Endothelial cell of umbilical vein (primary cell): ENCODE measurements at regions not wholly inside any gene's neighbourhood (a gene's known extent, or its start where the extent isn't known, plus 50 kb on each side); places are given as distances from the start of the nearest gene placed in this dataset.

Experiments
- BruUV-seq: library from RNA; stranded (reverse); fragments of 400-500 nt; replicated peaks from 2 replicates; lab custom pipeline; 2021; lab: Mats Ljungman, UMichigan
- CTCF ChIA-PET: fragments of 300-600, 350-600 bp; sonication (Branson Sonifier 250); formaldehyde crosslinking; loops from one replicate; lab custom pipeline; 2021; ENCODE audit warnings: antibody characterized with exemption, inconsistent platforms; lab: Charles Lee
- POLR2A ChIA-PET: fragments of 300-600, 350-600 bp; sonication (Branson Sonifier 250); formaldehyde crosslinking; loops from one replicate; lab custom pipeline; 2021; ENCODE audit warnings: antibody characterized with exemption, inconsistent platforms; lab: Charles Lee
- DNase-seq: peaks from one replicate; pipeline ENCODE4 v3.0.0-alpha.2; 2011; ENCODE audit warnings: low read depth, low spot score
- FAIRE-seq: peaks from 2 replicates; lab custom pipeline; 2011; peaks lifted over from hg19 to GRCh38; lab: Jason Lieb, UNC
- H2AFZ ChIP-seq: 2 replicates; pipeline ENCODE4 v1.6.0; 2012; ENCODE audit warnings: low read depth, low read length, control low read depth, inconsistent platforms
- H3K27ac ChIP-seq: 2 replicates; pipeline ENCODE4 v1.5.1; 2011; ENCODE audit warnings: low read depth, mild to moderate bottlenecking, control low read depth, low read length, moderate library complexity; ENCODE audit not compliant: insufficient read depth
- H3K27me3 ChIP-seq, 2 experiments: 2 replicates each; pipeline versions ENCODE4 v1.6.0 to v1.6.1; 2011; ENCODE audit warnings: low read length in 2 of 2, mixed read lengths in 1 of 2; ENCODE audit not compliant: control insufficient read depth in 2 of 2, insufficient read depth in 2 of 2
- H3K36me3 ChIP-seq, 2 experiments: 2 replicates in 1 of 2; 3 replicates in 1 of 2; pipeline ENCODE4 v1.5.1; 2011; ENCODE audit warnings: low read length in 2 of 2, mild to moderate bottlenecking in 1 of 2, moderate library complexity in 1 of 2; ENCODE audit not compliant: control insufficient read depth in 2 of 2, insufficient read depth in 2 of 2; ENCODE audit errors: extremely low read depth in 1 of 2
- H3K4me1 ChIP-seq: 3 replicates; pipeline ENCODE4 v1.5.1; 2011; ENCODE audit warnings: mild to moderate bottlenecking, low read length; ENCODE audit not compliant: control insufficient read depth, insufficient read depth; ENCODE audit errors: extremely low read depth
- H3K4me2 ChIP-seq: 2 replicates; pipeline ENCODE4 v1.6.1; 2011; ENCODE audit warnings: low read length, control low read depth, mixed read lengths; ENCODE audit not compliant: insufficient read depth
- H3K4me3 ChIP-seq, 3 experiments: fragments of 200-600 bp in 1 of 3; sonication (generic), shearing (Covaris generic) in 1 of 3; replicated peaks in 1 of 3; 2 replicates each; pipeline ENCODE4 v1.5.1; 2011 to 2016; ENCODE audit warnings: control low read depth in 3 of 3, low read length in 3 of 3, mild to moderate bottlenecking in 2 of 3, inconsistent platforms in 1 of 3, low read depth in 1 of 3, moderate library complexity in 1 of 3; ENCODE audit not compliant: insufficient read depth in 1 of 3
- H3K79me2 ChIP-seq: 2 replicates; pipeline ENCODE4 v1.6.0; 2012; ENCODE audit warnings: low read length, inconsistent platforms; ENCODE audit not compliant: control insufficient read depth, insufficient read depth
- H3K9ac ChIP-seq: replicated peaks from 2 replicates; pipeline ENCODE3; 2011; ENCODE audit warnings: low read length, control low read depth; ENCODE audit not compliant: insufficient read depth; ENCODE audit errors: extremely low read depth
- H3K9me1 ChIP-seq: replicated peaks from 3 replicates; pipeline ENCODE4 v1.6.0; 2011; ENCODE audit warnings: mild to moderate bottlenecking, low read length; ENCODE audit not compliant: control insufficient read depth, insufficient read depth; ENCODE audit errors: extremely low read depth
- H3K9me3 ChIP-seq: replicated peaks from 2 replicates; pipeline ENCODE4 v1.5.1; 2012; ENCODE audit warnings: low read length, inconsistent platforms; ENCODE audit not compliant: control insufficient read depth, insufficient read depth
- H4K20me1 ChIP-seq: replicated peaks from 2 replicates; pipeline ENCODE3; 2011; ENCODE audit warnings: mild to moderate bottlenecking, low read length; ENCODE audit not compliant: control insufficient read depth, insufficient read depth; ENCODE audit errors: extremely low read depth
- CTCF ChIP-seq, 2 donors: IDR thresholded peaks; 1 replicate in 1 of 2; 2 replicates in 1 of 2; pipeline ENCODE4 v1.5.1; 2011; ENCODE audit warnings: low read length in 2 of 2, mild to moderate bottlenecking in 2 of 2, moderate library complexity in 2 of 2, control low read depth in 1 of 2, inconsistent platforms in 1 of 2, low read depth in 1 of 2; ENCODE audit not compliant: insufficient read depth in 1 of 2; ENCODE audit errors: extremely low read depth in 1 of 2
- EZH2 ChIP-seq: IDR thresholded peaks from 2 replicates; pipeline ENCODE4 v1.6.1; 2012; ENCODE audit warnings: borderline replicate concordance, low read depth, mild to moderate bottlenecking, moderate library complexity, low read length, inconsistent platforms; ENCODE audit not compliant: severe bottlenecking
- FOS ChIP-seq: IDR thresholded peaks from 2 replicates; pipeline ENCODE4 v1.6.1; 2011; ENCODE audit warnings: mild to moderate bottlenecking, low read length, moderate library complexity, borderline replicate concordance; ENCODE audit not compliant: insufficient read depth
- GATA2 ChIP-seq: IDR thresholded peaks from 2 replicates; pipeline ENCODE4 v1.7.0; 2011; ENCODE audit warnings: low read depth, mild to moderate bottlenecking, moderate library complexity, mixed read lengths, low read length; ENCODE audit not compliant: insufficient read length, insufficient read depth
- JUN ChIP-seq: IDR thresholded peaks from 2 replicates; pipeline ENCODE4 v1.6.1; 2011; ENCODE audit warnings: borderline replicate concordance, low read depth; ENCODE audit not compliant: insufficient read length, insufficient read depth
- MAX ChIP-seq: IDR thresholded peaks from 2 replicates; pipeline ENCODE4 v1.6.1; 2011; ENCODE audit not compliant: insufficient read depth, insufficient read length
- MYC ChIP-seq: IDR thresholded peaks from one replicate; pipeline ENCODE4 v1.6.1; 2011; ENCODE audit warnings: mild to moderate bottlenecking, low read depth, low read length
- POLR2A ChIP-seq: IDR thresholded peaks from 2 replicates; pipeline ENCODE4 v1.6.1; 2012; ENCODE audit warnings: low read depth, mild to moderate bottlenecking, control low read depth, low read length
- POLR2AphosphoS5 ChIP-seq: IDR thresholded peaks from 2 replicates; pipeline ENCODE4 v1.6.1; 2012; ENCODE audit warnings: low read depth, mild to moderate bottlenecking, control low read depth, low read length, moderate library complexity; ENCODE audit not compliant: insufficient read depth
- dilution Hi-C: fragments of 300-500 bp; cut with MboI; formaldehyde crosslinking; loops from one replicate; pipeline ENCODE4 v1.15.0; 2019; ENCODE audit warnings: low sequenced_read_pairs; ENCODE audit not compliant: extremely low pct_ligation_motif_present
- intact Hi-C: fragments of 100-400 bp; cut with micrococcal nuclease; formaldehyde crosslinking; loops from one replicate; pipeline ENCODE4 v1.10.0; 2022

GRCh38 chr2:217418090-217418489 lies 558.2 kb upstream of the TNP1 start:
- no peaks in the 10 kb centered on the region for H3K27me3 ChIP-seq
- dilution Hi-C loops (no loop called here), intact Hi-C loops (no loop called here)
- no peak overlapping the region for H2AFZ ChIP-seq
- ChIA-PET POLR2A (no interaction called here), CTCF (interaction anchor here (1.1 kb wide), 1 partner anchor 8 kb away, joined by 3 read pairs; no protein-coding TSS in a partner anchor)
- no peak for TF ChIP-seq EZH2
- TF ChIP-seq CTCF (IDR thresholded peaks at IDR 0.05; ENCODE audit: extremely low read depth in 1 of 2, insufficient read depth in 1 of 2, low read depth in 1 of 2, low read length in 2 of 2), result no peak
- TF ChIP-seq GATA2, result no peak
- no peak for TF ChIP-seq MAX
- TF ChIP-seq JUN, result no peak
- TF ChIP-seq POLR2A, result no peak
- TF ChIP-seq POLR2AphosphoS5, result no peak
- no peak for TF ChIP-seq FOS
- no peak for TF ChIP-seq MYC
- H3K79me2 ChIP-seq, result no peaks in the 10 kb centered on the region
- H3K9ac ChIP-seq, result no peak overlapping the region
- no peak for DNase-seq
- H3K4me2 ChIP-seq, result no peak overlapping the region
- H4K20me1 ChIP-seq, result no peaks in the 10 kb centered on the region
- no peak overlapping the region for H3K4me3 ChIP-seq
- FAIRE-seq, result no peak
- no TSS peak for BruUV-seq
- H3K36me3 ChIP-seq, result no peaks in the 10 kb centered on the region
- no peak overlapping the region for H3K27ac ChIP-seq
- no peaks in the 10 kb centered on the region for H3K4me1 ChIP-seq
- no peaks in the 10 kb centered on the region for H3K9me3 ChIP-seq
- H3K9me1 ChIP-seq, result no peaks in the 10 kb centered on the region
